IPS-20b (cell line): ENCODE measurements at regions not wholly inside any gene's neighbourhood (a gene's known extent, or its start where the extent isn't known, plus 50 kb on each side); places are given as distances from the start of the nearest gene placed in this dataset.

Source experiments
- H3K27ac ChIP-seq: one replicate; pipeline ENCODE4 v1.5.1; 2013; ENCODE audit warnings: low read length
- H3K27me3 ChIP-seq: 2 replicates; pipeline ENCODE4 v1.6.1; 2013; ENCODE audit warnings: mild to moderate bottlenecking, low read length, inconsistent platforms; ENCODE audit not compliant: insufficient read depth
- H3K36me3 ChIP-seq: 2 replicates; pipeline ENCODE4 v1.6.1; 2013; ENCODE audit warnings: low read depth, mild to moderate bottlenecking, inconsistent platforms, low read length, moderate library complexity; ENCODE audit not compliant: insufficient read depth
- H3K4me1 ChIP-seq: 2 replicates; pipeline ENCODE4 v1.6.1; 2013; ENCODE audit warnings: mild to moderate bottlenecking, control low read depth, inconsistent platforms, low read length, moderate library complexity; ENCODE audit not compliant: insufficient read depth
- H3K4me3 ChIP-seq: 2 replicates; pipeline ENCODE4 v1.5.1; 2013; ENCODE audit warnings: mild to moderate bottlenecking, low read length, inconsistent platforms
- H3K9ac ChIP-seq: 2 replicates; pipeline ENCODE4 v1.6.1; 2013; ENCODE audit warnings: low read depth, mild to moderate bottlenecking, inconsistent platforms, low read length, moderate library complexity
- H3K9me3 ChIP-seq: 2 replicates; pipeline ENCODE4 v1.6.1; 2013; ENCODE audit warnings: mild to moderate bottlenecking, low read depth, low read length, inconsistent platforms; ENCODE audit not compliant: insufficient read depth

- no peak overlapping the region for H3K27ac ChIP-seq
- no peaks in the 10 kb centered on the region for H3K36me3 ChIP-seq
- H3K27me3 ChIP-seq: no peaks in the 10 kb centered on the region
- H3K4me3 ChIP-seq: no peak overlapping the region
- H3K9ac ChIP-seq: no peak overlapping the region
- no peaks in the 10 kb centered on the region for H3K4me1 ChIP-seq
- H3K9me3 ChIP-seq: no peaks in the 10 kb centered on the region
Measured at GRCh38 chr3:8087951-8088350, 413.7 kb upstream of the LMCD1 start.

DNA sequence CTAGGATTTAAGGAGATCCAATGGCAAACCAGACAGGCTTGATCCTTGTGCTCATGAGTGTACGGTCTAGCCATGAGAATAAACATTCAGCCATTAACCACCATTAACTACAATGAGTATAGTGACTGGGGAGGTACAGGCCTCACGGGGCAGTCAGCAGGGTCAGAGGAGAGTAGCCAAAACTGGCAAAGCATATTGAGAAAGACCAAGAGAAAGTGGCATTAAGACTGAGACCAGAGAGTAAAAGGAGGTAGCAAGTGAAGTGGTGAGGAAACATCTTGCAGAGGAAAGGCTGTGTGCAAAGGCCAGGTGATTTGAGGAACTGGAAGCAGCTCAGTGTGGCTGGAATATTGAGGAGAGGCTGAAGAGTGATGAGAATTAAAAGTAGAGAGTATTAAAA, 407.2 kb upstream of the LMCD1 start:
- Histone ChIP-seq H3K4me1 (0 out of 2 replicates have a peak, but pooled peaks cover 3% of the 10 kb centered on the region), H3K27ac (no peak overlapping the region), H3K36me3 (no peaks in the 10 kb centered on the region), H3K9ac (no peak overlapping the region), H3K4me3 (no peak overlapping the region), H3K9me3 (no peaks in the 10 kb centered on the region), H3K27me3 (no peaks in the 10 kb centered on the region)

DNA sequence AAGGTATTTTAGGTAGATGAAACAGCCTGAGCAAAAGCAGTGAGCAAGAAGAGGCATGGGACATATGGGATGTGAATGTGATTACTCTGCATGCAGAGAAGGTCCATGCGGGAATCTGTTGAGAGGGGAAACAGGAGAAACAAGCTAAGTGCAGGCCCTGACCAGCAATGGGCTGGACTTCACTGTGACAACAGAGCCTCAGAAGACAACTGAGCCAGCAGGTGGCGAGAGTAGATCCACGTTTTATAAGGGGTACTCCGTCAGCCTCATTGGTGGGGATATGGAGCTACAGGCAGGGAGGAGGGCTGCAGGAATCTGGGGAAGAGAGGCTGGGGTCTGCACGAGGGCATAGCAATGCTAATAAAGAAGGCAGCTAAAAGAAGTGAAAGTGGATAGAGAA, 405.9 kb upstream of the LMCD1 start:
- H3K9ac ChIP-seq: no peak overlapping the region
- no peak overlapping the region for H3K4me3 ChIP-seq

GRCh38 chr3:8097690-8098089, 403.9 kb upstream of the LMCD1 start:
- no peak overlapping the region for H3K27ac ChIP-seq
- no peaks in the 10 kb centered on the region for H3K27me3 ChIP-seq
- H3K36me3 ChIP-seq: no peaks in the 10 kb centered on the region
- no peak overlapping the region for H3K9ac ChIP-seq
- H3K9me3 ChIP-seq: no peaks in the 10 kb centered on the region
- no peak overlapping the region for H3K4me3 ChIP-seq
- H3K4me1 ChIP-seq: peaks cover 6% of the 10 kb centered on the region; the same call in 1 of the 2 replicates

More for the DNA sequence above, 405.9 kb upstream of the LMCD1 start:
- Histone ChIP-seq H3K9me3 (no peaks in the 10 kb centered on the region), H3K36me3 (no peaks in the 10 kb centered on the region), H3K4me1 (peaks cover 6% of the 10 kb centered on the region; the same call in 1 of the 2 replicates), H3K27me3 (no peaks in the 10 kb centered on the region), H3K27ac (no peak overlapping the region)

GRCh38 chr3:8103954-8104353, 397.7 kb upstream of the LMCD1 start:
- Histone ChIP-seq H3K4me3 (no peak overlapping the region), H3K27ac (no peak overlapping the region), H3K9ac (no peak overlapping the region), H3K36me3 (no peaks in the 10 kb centered on the region), H3K27me3 (no peaks in the 10 kb centered on the region), H3K9me3 (no peaks in the 10 kb centered on the region), H3K4me1 (peaks cover 3% of the 10 kb centered on the region; the same call in 1 of the 2 replicates)

GRCh38 chr3:8106921-8107320, 394.7 kb upstream of the LMCD1 start:
- no peak overlapping the region for H3K9ac ChIP-seq
- no peaks in the 10 kb centered on the region for H3K36me3 ChIP-seq
- no peak overlapping the region for H3K27ac ChIP-seq
- H3K27me3 ChIP-seq: no peaks in the 10 kb centered on the region
- no peak overlapping the region for H3K4me3 ChIP-seq
- no peaks in the 10 kb centered on the region for H3K9me3 ChIP-seq
- H3K4me1 ChIP-seq: 0 out of 2 replicates have a peak, but pooled peaks cover 5% of the 10 kb centered on the region

DNA sequence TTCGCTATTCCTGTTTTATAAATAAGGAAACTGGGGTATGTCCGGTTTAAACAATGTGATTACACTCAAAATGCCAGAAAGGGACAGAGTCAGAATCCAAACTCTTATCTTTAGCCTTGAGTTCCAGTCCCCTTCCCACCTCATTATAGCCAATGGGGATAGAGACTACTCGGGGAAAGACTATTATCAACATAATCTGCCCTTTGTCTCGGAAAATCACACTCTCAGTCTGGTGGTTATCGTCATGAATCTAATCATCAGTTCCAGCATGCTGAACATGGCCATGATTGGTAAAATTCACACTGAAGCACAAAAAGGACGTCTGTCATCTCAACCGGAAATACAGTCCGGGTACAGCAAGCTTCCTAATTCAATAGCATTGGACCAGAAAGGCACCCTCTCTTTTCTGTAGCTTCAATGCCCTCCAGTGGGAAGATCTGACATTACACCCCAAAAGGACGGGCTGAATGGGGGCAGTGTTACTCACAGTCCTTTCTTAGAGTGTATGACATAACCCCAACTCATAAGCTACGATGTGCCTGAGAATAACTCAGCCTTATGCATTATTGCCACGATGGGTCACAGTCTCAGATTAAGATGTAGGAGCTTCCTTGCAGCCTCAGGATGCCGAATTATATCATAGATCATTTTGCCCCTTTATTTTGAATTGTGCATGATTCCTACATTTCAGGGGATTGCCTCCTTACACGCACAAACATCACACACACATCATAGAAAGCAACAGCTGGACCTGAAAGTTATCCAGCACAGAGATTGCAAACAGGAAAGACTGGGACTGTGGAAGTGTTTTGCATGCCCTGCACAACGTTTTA, 390.4 kb upstream of the LMCD1 start:
- no peak overlapping the region for H3K9ac ChIP-seq
- H3K4me3 ChIP-seq: 0 out of 2 replicates have a peak overlapping the region, but pooled peaks have one; percentile 2
- H3K4me1 ChIP-seq: peaks cover 17% of the 10 kb centered on the region
- H3K36me3 ChIP-seq: no peaks in the 10 kb centered on the region
- H3K27me3 ChIP-seq: no peaks in the 10 kb centered on the region
- no peaks in the 10 kb centered on the region for H3K9me3 ChIP-seq
- H3K27ac ChIP-seq: no peak overlapping the region

DNA sequence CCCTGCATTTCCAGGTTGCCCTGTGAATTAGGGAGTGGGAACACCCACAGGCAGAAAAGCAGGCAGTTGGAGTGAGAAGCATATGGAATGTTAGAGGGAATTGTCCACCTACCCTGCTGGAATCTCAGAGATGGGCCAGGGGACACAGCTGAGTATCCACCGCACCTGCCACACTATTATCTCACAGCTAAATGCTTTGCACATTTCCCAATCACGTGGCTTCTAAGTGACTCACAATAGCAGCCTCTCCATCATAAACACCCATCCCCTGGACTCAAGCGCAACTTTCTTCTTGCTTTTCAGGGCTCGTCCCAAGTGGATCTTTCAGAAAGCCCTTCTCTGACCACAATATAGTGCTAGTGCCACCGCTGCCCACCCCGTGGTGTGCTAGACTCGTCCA, 389.0 kb upstream of the LMCD1 start:
- no peak overlapping the region for H3K4me3 ChIP-seq

DNA sequence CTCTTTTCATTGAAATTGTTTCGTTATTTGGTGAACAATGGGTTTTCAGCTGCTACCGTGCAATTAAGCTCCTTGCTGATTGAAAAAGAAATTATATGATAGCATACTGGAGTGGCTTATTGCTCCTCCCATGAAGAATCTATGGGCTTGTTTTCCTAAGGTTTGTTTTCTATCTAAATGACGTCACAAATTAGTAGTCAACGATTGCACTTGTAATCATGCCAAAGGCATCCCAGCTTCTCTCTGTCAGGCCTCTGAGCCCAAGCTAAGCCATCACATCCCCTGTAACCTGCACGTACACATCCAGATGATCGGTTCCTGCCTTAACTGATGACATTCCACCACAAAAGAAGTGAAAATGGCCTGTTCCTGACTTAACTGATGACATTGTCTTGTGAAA, 388.0 kb upstream of the LMCD1 start:
- Histone ChIP-seq H3K36me3 (no peaks in the 10 kb centered on the region), H3K27ac (no peak overlapping the region)

More for the DNA sequence above, 389.0 kb upstream of the LMCD1 start:
- H3K9ac ChIP-seq: no peak overlapping the region
- H3K9me3 ChIP-seq: no peaks in the 10 kb centered on the region
- H3K36me3 ChIP-seq: no peaks in the 10 kb centered on the region
- H3K4me1 ChIP-seq: peaks cover 17% of the 10 kb centered on the region
- H3K27ac ChIP-seq: no peak overlapping the region
- no peaks in the 10 kb centered on the region for H3K27me3 ChIP-seq

DNA sequence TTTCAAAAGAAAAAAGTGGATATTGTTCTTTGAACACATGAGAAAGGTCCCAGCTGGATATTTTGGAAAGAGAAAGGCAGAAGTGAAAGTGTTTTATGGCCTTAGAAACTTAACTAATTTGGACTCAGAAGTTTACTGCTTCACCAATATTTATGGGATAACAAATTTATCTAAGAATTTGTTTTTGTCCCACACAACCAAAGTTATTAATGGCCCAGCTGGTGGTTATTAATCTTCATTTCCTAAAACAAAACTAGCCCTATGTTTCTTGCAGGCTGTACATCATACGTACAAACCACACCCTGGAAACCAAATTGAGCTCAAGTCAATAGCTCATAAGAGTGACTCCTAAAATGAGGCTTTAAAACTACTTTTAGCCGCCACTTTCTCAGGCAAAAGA, 372.9 kb upstream of the LMCD1 start:
- H3K4me1 ChIP-seq: peaks cover 8% of the 10 kb centered on the region; the same call in 1 of the 2 replicates
- H3K9me3 ChIP-seq: no peaks in the 10 kb centered on the region
- H3K36me3 ChIP-seq: no peaks in the 10 kb centered on the region
- no peak overlapping the region for H3K4me3 ChIP-seq
- no peak overlapping the region for H3K9ac ChIP-seq
- no peaks in the 10 kb centered on the region for H3K27me3 ChIP-seq
- no peak overlapping the region for H3K27ac ChIP-seq

More for the DNA sequence above, 388.0 kb upstream of the LMCD1 start:
- Histone ChIP-seq H3K4me3 (no peak overlapping the region), H3K9ac (peak overlapping the region; percentile 27; the same call in 1 of the 2 replicates), H3K4me1 (peaks cover 17% of the 10 kb centered on the region), H3K9me3 (no peaks in the 10 kb centered on the region), H3K27me3 (no peaks in the 10 kb centered on the region)

DNA sequence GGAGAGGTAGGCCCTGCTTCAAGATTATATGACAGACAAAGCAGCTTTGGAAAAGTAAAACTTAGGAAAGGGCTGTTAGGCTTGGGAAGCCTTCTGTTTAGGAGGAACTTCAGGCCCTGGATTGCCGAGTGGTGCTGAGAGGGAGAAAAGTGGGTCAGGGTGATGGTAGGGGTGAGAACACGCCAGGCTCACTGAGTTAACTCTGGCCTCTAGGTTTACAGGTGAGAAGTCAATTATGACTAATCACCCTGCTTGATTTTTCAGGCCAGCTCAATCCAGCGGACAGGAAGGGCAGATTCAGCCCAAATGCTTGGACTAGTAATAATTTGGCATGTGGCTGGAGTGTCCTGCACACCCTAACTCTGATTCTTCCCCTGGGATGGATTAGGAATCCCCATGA, 365.1 kb upstream of the LMCD1 start:
- no peaks in the 10 kb centered on the region for H3K27me3 ChIP-seq
- no peak overlapping the region for H3K4me3 ChIP-seq
- H3K4me1 ChIP-seq: no peaks in the 10 kb centered on the region
- H3K9me3 ChIP-seq: no peaks in the 10 kb centered on the region
- no peak overlapping the region for H3K27ac ChIP-seq
- H3K36me3 ChIP-seq: no peaks in the 10 kb centered on the region
- H3K9ac ChIP-seq: no peak overlapping the region

- no peaks in the 10 kb centered on the region for H3K9me3 ChIP-seq
- H3K9ac ChIP-seq: no peak overlapping the region
- no peaks in the 10 kb centered on the region for H3K4me1 ChIP-seq
- no peaks in the 10 kb centered on the region for H3K36me3 ChIP-seq
- H3K27ac ChIP-seq: no peak overlapping the region
- no peak overlapping the region for H3K4me3 ChIP-seq
- no peaks in the 10 kb centered on the region for H3K27me3 ChIP-seq
Measured at GRCh38 chr3:8143186-8143585, 358.4 kb upstream of the LMCD1 start.
